ENCODE measurements at regions not wholly inside any gene's neighbourhood (a gene's known extent, or its start where the extent isn't known, plus 50 kb on each side); places are given as distances from the start of the nearest gene placed in this dataset.

- TF ChIP-seq POLR2AphosphoS5 (IDR thresholded peaks at IDR 0.05; ENCODE audit: borderline replicate concordance, low read depth, low read length) = no peak
- no peak for TF ChIP-seq EZH2 (IDR thresholded peaks at IDR 0.05)
These were observed 235.1 kb upstream of the MIR17HG start for GRCh38 chr13:91112201-91112923.
